K562 (cell line): ENCODE measurements at regions not wholly inside any gene's neighbourhood (a gene's known extent, or its start where the extent isn't known, plus 50 kb on each side); places are given as distances from the start of the nearest gene placed in this dataset.

Experiments used
- ATAC-seq: fragments of 200-7000 bp; cut with Tn5 transposase; 3 replicates; pipeline ENCODE4 v1.9.1; 2020; ENCODE audit warnings: moderate library complexity
- BruUV-seq: library from RNA; stranded (reverse); fragments of 400-500 nt; replicated peaks from 2 replicates; lab custom pipeline; 2021; lab: Mats Ljungman, UMichigan
- CTCF ChIA-PET: fragments of 300-600 bp; formaldehyde crosslinking; extraction: SDS; loops from one replicate; lab custom pipeline; 2021; ENCODE audit warnings: low intra/inter-chr PET ratio; lab: Yijun Ruan, JAX
- POLR2A ChIA-PET: fragments of 300-600, 350-650 bp; sonication (Branson Sonifier 250); formaldehyde crosslinking; extraction: SDS; loops from one replicate; lab custom pipeline; 2021; ENCODE audit warnings: antibody characterized with exemption, inconsistent platforms; lab: Yijun Ruan, JAX
- DNase-seq, 4 experiments: peaks; one replicate each; pipeline versions ENCODE4 v3.0.0 to v3.0.0-alpha.2; 2011 to 2018; ENCODE audit warnings: low spot score in 3 of 4, mixed read lengths in 3 of 4; ENCODE audit errors: extremely low read depth in 1 of 4
- FAIRE-seq: peaks from 2 replicates; lab custom pipeline; 2011; peaks lifted over from hg19 to GRCh38; lab: Jason Lieb, UNC
- H2AFZ ChIP-seq: 2 replicates; pipeline ENCODE4 v1.6.0; 2011; ENCODE audit warnings: low read depth, low read length, control low read depth, inconsistent platforms
- H3K27ac ChIP-seq: fragments of 200-600 bp; 3 replicates; pipeline ENCODE4 v1.8.0; 2011; ENCODE audit warnings: low read depth, mild to moderate bottlenecking, control low read depth, inconsistent platforms, low read length, moderate library complexity, mixed read lengths; ENCODE audit errors: extremely low read depth
- H3K27me3 ChIP-seq, 2 experiments: fragments of 300-600 bp in 1 of 2; 2 replicates in 1 of 2; 3 replicates in 1 of 2; pipeline versions ENCODE4 v1.6.0 to v1.8.0; 2011; ENCODE audit warnings: inconsistent platforms in 2 of 2, low read length in 2 of 2, mild to moderate bottlenecking in 1 of 2, mixed read lengths in 1 of 2, moderate library complexity in 1 of 2; ENCODE audit not compliant: control insufficient read depth in 2 of 2, insufficient read depth in 2 of 2
- H3K36me3 ChIP-seq: fragments of 300-600 bp; 3 replicates; pipeline ENCODE4 v1.8.0; 2011; ENCODE audit warnings: mild to moderate bottlenecking, low read length, inconsistent platforms; ENCODE audit not compliant: control insufficient read depth, insufficient read depth
- H3K4me1 ChIP-seq, 2 experiments: fragments of 200-600 bp in 1 of 2; replicated peaks in 1 of 2; 2 replicates in 1 of 2; 3 replicates in 1 of 2; pipeline versions ENCODE4 v1.5.1 to v1.8.0; 2011; ENCODE audit warnings: inconsistent platforms in 2 of 2, low read length in 2 of 2, mild to moderate bottlenecking in 1 of 2, mixed read lengths in 1 of 2, moderate library complexity in 1 of 2; ENCODE audit not compliant: control insufficient read depth in 2 of 2, insufficient read depth in 2 of 2
- H3K4me2 ChIP-seq: 2 replicates; pipeline ENCODE4 v1.6.1; 2011; ENCODE audit warnings: low read length, control low read depth, inconsistent platforms, mixed read lengths; ENCODE audit not compliant: insufficient read depth
- H3K4me3 ChIP-seq: fragments of 200-600 bp; sonication (generic), shearing (Covaris generic); 2 replicates; pipeline ENCODE4 v1.5.1; 2016; ENCODE audit warnings: control low read depth, inconsistent platforms
- H3K79me2 ChIP-seq: fragments of 200-600 bp; 3 replicates; pipeline ENCODE4 v1.8.0; 2011; ENCODE audit warnings: low read length, inconsistent platforms; ENCODE audit not compliant: control insufficient read depth, insufficient read depth
- H3K9ac ChIP-seq, 2 experiments: 2 replicates each; pipeline versions ENCODE4 v1.6.0 to v1.6.1; 2011; ENCODE audit warnings: low read depth in 2 of 2, low read length in 2 of 2, control low read depth in 1 of 2, inconsistent platforms in 1 of 2, mild to moderate bottlenecking in 1 of 2, mixed read lengths in 1 of 2; ENCODE audit not compliant: insufficient read depth in 1 of 2
- H3K9me1 ChIP-seq: one replicate; pipeline ENCODE4 v1.6.0; 2011; ENCODE audit warnings: inconsistent platforms, mild to moderate bottlenecking, low read length, moderate library complexity; ENCODE audit not compliant: control insufficient read depth, insufficient read depth
- H3K9me3 ChIP-seq: replicated peaks from 2 replicates; pipeline ENCODE4 v1.5.1; 2011; ENCODE audit warnings: low read depth, low read length, inconsistent platforms; ENCODE audit not compliant: control insufficient read depth, insufficient read depth
- H4K20me1 ChIP-seq: replicated peaks from 2 replicates; pipeline ENCODE4 v1.6.1; 2011; ENCODE audit warnings: low read length, inconsistent platforms, mixed read lengths; ENCODE audit not compliant: control insufficient read depth, insufficient read depth
- EWSR1 ChIP-seq: fragments of 450-650 bp; IDR thresholded peaks from 2 replicates; pipeline ENCODE4 v1.6.1; 2018; ENCODE audit warnings: borderline replicate concordance, mild to moderate bottlenecking, low read depth, moderate library complexity; ENCODE audit not compliant: partially characterized antibody
- NCOA1 ChIP-seq: fragments of 450-650 bp; IDR thresholded peaks from 2 replicates; pipeline ENCODE4 v1.6.1; 2016; ENCODE audit warnings: low read depth
- PCBP2 ChIP-seq: fragments of 200-400 bp; formaldehyde crosslinking; IDR thresholded peaks from 2 replicates; pipeline ENCODE4 v1.6.1; 2018; ENCODE audit warnings: low read length, low read depth, mild to moderate bottlenecking, moderate library complexity; ENCODE audit not compliant: poor library complexity, severe bottlenecking
- SPI1 ChIP-seq: IDR thresholded peaks from 2 replicates; pipeline ENCODE4 v1.6.1; 2011; ENCODE audit warnings: low read depth, low read length, control low read depth, borderline replicate concordance
- ZFP1 ChIP-seq: fragments of 450-650 bp; formaldehyde crosslinking; IDR thresholded peaks from 2 replicates; pipeline ENCODE4 v1.4.0; 2020; ENCODE audit warnings: mild to moderate bottlenecking, mixed read lengths
- ZFPM2 ChIP-seq: fragments of 250-450 bp; sonication (Bioruptor Pico); IDR thresholded peaks from 2 replicates; pipeline ENCODE4 v1.5.1; 2022; ENCODE audit warnings: mild to moderate bottlenecking
- ZNF830 ChIP-seq: fragments of 250-450 bp; sonication (Bioruptor Pico); IDR thresholded peaks from 2 replicates; pipeline ENCODE4 v1.5.0; 2021; ENCODE audit warnings: mild to moderate bottlenecking
- whole genome bisulfite sequencing: fragments of 100-300 bp; shearing (Covaris generic); methylation state at CpG from one replicate; pipeline ENCODE4 v1.1.6; 2016; ENCODE audit warnings: low coverage, mixed read lengths; ENCODE audit not compliant: insufficient coverage; ENCODE audit errors: missing lambda C conversion rate; 5-methylcytosine and 5-hydroxymethylcytosine counted together
- in situ Hi-C: fragments of 300-500 bp; cut with MboI; formaldehyde crosslinking; loops from 4 replicates; pipeline ENCODE4 v1.15.0; 2018; ENCODE audit warnings: inconsistent platforms, mixed read lengths
- intact Hi-C: fragments of 100-400 bp; cut with micrococcal nuclease; formaldehyde crosslinking; loops from 2 replicates; pipeline ENCODE4 v1.14.2; 2022
- TF ChIP-seq, protein P1 (sequence below): fragments of 450-650 bp; IDR thresholded peaks from 2 replicates; pipeline ENCODE4 v1.6.1; 2017; ENCODE audit warnings: antibody characterized with exemption

DNA sequence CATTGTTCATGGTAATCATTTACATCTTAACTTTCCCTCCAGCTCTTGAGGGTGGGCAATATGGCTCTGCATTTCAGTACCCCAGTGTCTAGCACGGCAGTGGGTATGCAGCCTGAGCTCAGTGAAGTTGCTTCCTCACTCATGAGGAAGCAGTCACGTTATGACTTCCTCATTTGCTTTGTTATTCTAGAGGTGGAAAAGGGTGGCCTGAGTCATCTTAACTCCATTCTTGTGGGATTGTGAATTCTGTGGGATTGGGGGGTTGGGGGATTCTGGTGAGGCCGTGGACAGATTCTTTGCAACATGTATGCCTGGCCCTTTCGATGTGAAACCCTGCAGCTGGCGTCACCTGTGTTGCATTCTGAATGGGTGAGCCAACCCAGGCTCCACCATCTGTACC is 406.7 kb upstream of the ZNF507 start:
- 0% methylated on average over 5 of the region's 5 CpGs for WGBS

DNA sequence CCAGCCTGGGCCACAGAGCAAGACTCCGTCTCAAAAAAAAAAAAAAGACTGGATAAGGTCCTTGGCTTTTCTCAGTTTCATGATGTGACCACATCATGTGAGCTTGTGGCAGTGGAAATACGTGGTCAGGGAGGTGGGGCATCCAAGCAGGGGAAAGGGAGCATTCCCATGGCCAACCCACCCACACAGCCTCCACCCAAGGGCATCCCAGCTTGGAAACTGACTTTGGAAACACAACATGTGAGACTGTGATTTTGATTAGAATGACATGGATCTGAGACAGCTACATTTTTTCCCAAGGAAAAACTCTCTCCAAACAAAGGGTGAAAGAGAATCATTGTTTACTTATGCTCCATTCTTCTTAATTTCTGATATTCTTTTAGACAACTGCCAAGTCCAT is 405.0 kb upstream of the ZNF507 start:
- no peaks in the 10 kb centered on the region for H3K9me3 ChIP-seq
- intact Hi-C loops: no loop called here
- no TSS peak for BruUV-seq

More for the DNA sequence above, 406.7 kb upstream of the ZNF507 start:
- no peak overlapping the region for H3K27ac ChIP-seq
- FAIRE-seq: no peak
- no peak overlapping the region for H3K9ac ChIP-seq
- no peak overlapping the region for H2AFZ ChIP-seq
- H3K36me3 ChIP-seq: no peaks in the 10 kb centered on the region
- in situ Hi-C loops: no loop called here
- ChIA-PET CTCF (no interaction called here), POLR2A (interaction anchor here (0.6 kb wide), 1 partner anchor 44 kb away, joined by 3 read pairs; no protein-coding TSS in a partner anchor)
- peaks cover 0 to 3% of the 10 kb centered on the region in 2 experiments; a peak in 1 of 5 replicates for H3K27me3 ChIP-seq
- no peak overlapping the region for H3K4me3 ChIP-seq
- ATAC-seq: no peak
- H3K79me2 ChIP-seq: no peaks in the 10 kb centered on the region
- H3K9me1 ChIP-seq: no peaks in the 10 kb centered on the region
- no TSS peak for BruUV-seq
- no peaks in the 10 kb centered on the region for H3K9me3 ChIP-seq
- intact Hi-C loops: no loop called here
- no peak for DNase-seq
- H3K4me1 ChIP-seq: no peaks in the 10 kb centered on the region
- H4K20me1 ChIP-seq: no peaks in the 10 kb centered on the region
- TF ChIP-seq SPI1: peak; percentile 66; the same call in 1 of the 2 replicates
- TF ChIP-seq ZNF830 (CRISPR knock-in tag): no peak
- no peak overlapping the region for H3K4me2 ChIP-seq

More for the DNA sequence above, 405.0 kb upstream of the ZNF507 start:
- no peaks in the 10 kb centered on the region for H3K79me2 ChIP-seq
- H3K4me3 ChIP-seq: no peak overlapping the region
- no peak overlapping the region for H3K27ac ChIP-seq
- in situ Hi-C loops: no loop called here
- TF ChIP-seq NCOA1 (no peak), ZFPM2 (CRISPR knock-in tag) (no peak), EWSR1 (no peak), PCBP2 (no peak), ZFP1 (CRISPR knock-in tag) (no peak)
- TF ChIP-seq, protein P1, sequence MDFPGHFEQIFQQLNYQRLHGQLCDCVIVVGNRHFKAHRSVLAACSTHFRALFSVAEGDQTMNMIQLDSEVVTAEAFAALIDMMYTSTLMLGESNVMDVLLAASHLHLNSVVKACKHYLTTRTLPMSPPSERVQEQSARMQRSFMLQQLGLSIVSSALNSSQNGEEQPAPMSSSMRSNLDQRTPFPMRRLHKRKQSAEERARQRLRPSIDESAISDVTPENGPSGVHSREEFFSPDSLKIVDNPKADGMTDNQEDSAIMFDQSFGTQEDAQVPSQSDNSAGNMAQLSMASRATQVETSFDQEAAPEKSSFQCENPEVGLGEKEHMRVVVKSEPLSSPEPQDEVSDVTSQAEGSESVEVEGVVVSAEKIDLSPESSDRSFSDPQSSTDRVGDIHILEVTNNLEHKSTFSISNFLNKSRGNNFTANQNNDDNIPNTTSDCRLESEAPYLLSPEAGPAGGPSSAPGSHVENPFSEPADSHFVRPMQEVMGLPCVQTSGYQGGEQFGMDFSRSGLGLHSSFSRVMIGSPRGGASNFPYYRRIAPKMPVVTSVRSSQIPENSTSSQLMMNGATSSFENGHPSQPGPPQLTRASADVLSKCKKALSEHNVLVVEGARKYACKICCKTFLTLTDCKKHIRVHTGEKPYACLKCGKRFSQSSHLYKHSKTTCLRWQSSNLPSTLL: no peak
- peaks cover 0 to 3% of the 10 kb centered on the region in 2 experiments; a peak in 3 of 5 replicates for H3K27me3 ChIP-seq
- WGBS: 10% methylated on average over 2 of the region's 2 CpGs
- H3K36me3 ChIP-seq: no peaks in the 10 kb centered on the region
- ChIA-PET POLR2A (interaction anchor here (0.7 to 1.2 kb wide), 2 partner anchors 13 to 23 kb away, joined by 3 to 4 read pairs; no protein-coding TSS in a partner anchor), CTCF (no interaction called here)
- FAIRE-seq: no peak
- DNase-seq: no peak
- peak overlapping the region; percentile 68 for H2AFZ ChIP-seq
- H4K20me1 ChIP-seq: no peaks in the 10 kb centered on the region
- H3K4me2 ChIP-seq: no peak overlapping the region
- H3K9ac ChIP-seq: no peak overlapping the region
- H3K4me1 ChIP-seq: no peaks in the 10 kb centered on the region
- ATAC-seq: no peak
- H3K9me1 ChIP-seq: no peaks in the 10 kb centered on the region
